ENCODE measurements at regions not wholly inside any gene's neighbourhood (a gene's known extent, or its start where the extent isn't known, plus 50 kb on each side); places are given as distances from the start of the nearest gene placed in this dataset.
"Not testable (repeated sequence)": the region's sequence is repeated elsewhere in the genome, so short reads cannot be mapped to it uniquely, and the experiment has no call there.

DNA sequence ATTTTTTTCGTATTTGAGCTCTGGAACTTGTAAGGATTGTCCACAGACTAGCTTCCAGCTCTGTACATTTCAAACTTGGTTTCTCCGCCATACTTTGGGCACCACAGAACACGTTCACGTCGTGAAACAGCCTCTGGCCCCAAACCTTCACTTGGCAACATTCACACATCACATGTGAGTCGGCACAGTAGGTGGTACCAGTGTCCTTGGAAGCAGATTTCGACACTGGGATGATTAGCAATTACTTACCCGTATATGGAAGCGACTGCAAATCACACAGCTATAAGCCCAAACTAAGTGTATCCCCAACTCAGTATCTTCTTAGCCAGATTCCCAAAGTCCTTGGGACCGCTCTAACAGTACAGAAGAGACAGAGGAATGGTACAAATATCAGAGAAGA lies 60.2 kb downstream of the MAFB start:
- no peaks in the 10 kb centered on the region for H3K27me3 ChIP-seq (ENCODE audit: insufficient read depth, low read length, poor library complexity, severe bottlenecking)
- H3K36me3 ChIP-seq (ENCODE audit: insufficient read depth, low read length) = no peaks in the 10 kb centered on the region
- no peaks in the 10 kb centered on the region for H3K9me2 ChIP-seq (replicated peaks; ENCODE audit: low read depth, low read length)
- H3K4me3 ChIP-seq (ENCODE audit: low read length, poor library complexity, severe bottlenecking) = no peak overlapping the region
- no peak overlapping the region for H3K4me2 ChIP-seq (ENCODE audit: low read depth, low read length, poor library complexity, severe bottlenecking)
- H3K9ac ChIP-seq (ENCODE audit: low read depth, low read length, poor library complexity, severe bottlenecking) = no peak overlapping the region
- no peaks in the 10 kb centered on the region for H3K79me2 ChIP-seq (ENCODE audit: insufficient read depth, low read length)
- H3K9me3 ChIP-seq (ENCODE audit: insufficient read depth, low read depth, low read length) = no peaks in the 10 kb centered on the region
- H3K4me1 ChIP-seq (ENCODE audit: insufficient read depth, low read length, poor library complexity, severe bottlenecking) = no peaks in the 10 kb centered on the region
- TF ChIP-seq, protein P1, sequence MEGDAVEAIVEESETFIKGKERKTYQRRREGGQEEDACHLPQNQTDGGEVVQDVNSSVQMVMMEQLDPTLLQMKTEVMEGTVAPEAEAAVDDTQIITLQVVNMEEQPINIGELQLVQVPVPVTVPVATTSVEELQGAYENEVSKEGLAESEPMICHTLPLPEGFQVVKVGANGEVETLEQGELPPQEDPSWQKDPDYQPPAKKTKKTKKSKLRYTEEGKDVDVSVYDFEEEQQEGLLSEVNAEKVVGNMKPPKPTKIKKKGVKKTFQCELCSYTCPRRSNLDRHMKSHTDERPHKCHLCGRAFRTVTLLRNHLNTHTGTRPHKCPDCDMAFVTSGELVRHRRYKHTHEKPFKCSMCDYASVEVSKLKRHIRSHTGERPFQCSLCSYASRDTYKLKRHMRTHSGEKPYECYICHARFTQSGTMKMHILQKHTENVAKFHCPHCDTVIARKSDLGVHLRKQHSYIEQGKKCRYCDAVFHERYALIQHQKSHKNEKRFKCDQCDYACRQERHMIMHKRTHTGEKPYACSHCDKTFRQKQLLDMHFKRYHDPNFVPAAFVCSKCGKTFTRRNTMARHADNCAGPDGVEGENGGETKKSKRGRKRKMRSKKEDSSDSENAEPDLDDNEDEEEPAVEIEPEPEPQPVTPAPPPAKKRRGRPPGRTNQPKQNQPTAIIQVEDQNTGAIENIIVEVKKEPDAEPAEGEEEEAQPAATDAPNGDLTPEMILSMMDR (conservative IDR thresholded peaks at IDR 0.05; ENCODE audit: low read length) = no peak
- TF ChIP-seq EZH2phosphoT487 (IDR thresholded peaks at IDR 0.05; ENCODE audit: borderline replicate concordance) = no peak
- H4K20me1 ChIP-seq (ENCODE audit: insufficient read depth, low read length, poor library complexity, severe bottlenecking) = no peaks in the 10 kb centered on the region
- no peak overlapping the region for H2AFZ ChIP-seq (ENCODE audit: low read length)
- H3F3A ChIP-seq (ENCODE audit: low read depth) = no peaks in the 10 kb centered on the region

DNA sequence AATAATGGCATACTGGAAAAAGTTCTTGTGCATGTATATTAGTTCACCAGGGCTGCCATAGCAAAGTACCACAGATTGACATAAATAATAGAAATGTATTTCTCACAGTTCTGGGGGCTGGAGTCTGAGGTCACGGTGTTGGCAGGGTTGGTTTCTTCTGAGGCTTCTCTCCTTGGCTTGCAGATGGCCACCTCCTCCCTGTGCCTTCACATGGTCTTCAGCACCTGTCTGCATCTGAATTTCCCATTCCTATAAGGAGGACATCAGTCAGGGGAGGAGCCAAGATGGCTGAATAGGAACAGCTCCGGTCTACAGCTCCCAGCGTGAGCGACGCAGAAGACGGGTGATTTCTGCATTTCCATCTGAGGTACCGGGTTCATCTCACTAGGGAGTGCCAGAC lies 70.0 kb downstream of the MAFB start:
- not testable (repeated sequence) for H3K4me1 ChIP-seq (ENCODE audit: insufficient read depth, low read length, poor library complexity, severe bottlenecking); H3F3A ChIP-seq (ENCODE audit: low read depth); H4K20me1 ChIP-seq (ENCODE audit: insufficient read depth, low read length, poor library complexity, severe bottlenecking); H3K79me2 ChIP-seq (ENCODE audit: insufficient read depth, low read length); H3K36me3 ChIP-seq (ENCODE audit: insufficient read depth, low read length); H3K9ac ChIP-seq (ENCODE audit: low read depth, low read length, poor library complexity, severe bottlenecking); H2AFZ ChIP-seq (ENCODE audit: low read length); H3K4me2 ChIP-seq (ENCODE audit: low read depth, low read length, poor library complexity, severe bottlenecking); H3K9me2 ChIP-seq (replicated peaks; ENCODE audit: low read depth, low read length); H3K4me3 ChIP-seq (ENCODE audit: low read length, poor library complexity, severe bottlenecking); H3K27me3 ChIP-seq (ENCODE audit: insufficient read depth, low read length, poor library complexity, severe bottlenecking); H3K9me3 ChIP-seq (ENCODE audit: insufficient read depth, low read depth, low read length)

DNA sequence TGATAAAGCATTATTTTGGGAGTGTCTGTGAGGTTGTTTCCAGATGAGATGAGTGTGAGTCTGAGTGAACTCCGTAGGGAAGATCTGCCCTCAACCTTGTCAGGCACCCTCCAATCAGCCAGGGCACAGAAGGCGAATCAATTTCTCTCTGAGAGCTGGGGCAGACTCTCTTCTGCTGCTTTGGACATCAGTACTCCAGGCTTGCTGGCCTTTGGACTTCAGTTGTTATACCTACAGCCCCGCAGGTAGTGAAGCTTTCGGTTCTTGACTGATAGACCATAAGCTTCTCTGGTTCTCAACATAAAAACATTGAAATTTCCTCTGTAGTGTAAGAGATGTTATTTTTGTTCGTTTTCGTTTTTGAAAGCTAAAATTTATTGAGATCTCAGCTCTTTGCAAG lies 71.4 kb downstream of the MAFB start:
- Histone ChIP-seq H3K9me3 (ENCODE audit: insufficient read depth, low read depth, low read length) (no peaks in the 10 kb centered on the region), H4K20me1 (ENCODE audit: insufficient read depth, low read length, poor library complexity, severe bottlenecking) (no peaks in the 10 kb centered on the region), H3K4me1 (ENCODE audit: insufficient read depth, low read length, poor library complexity, severe bottlenecking) (no peaks in the 10 kb centered on the region), H3K4me2 (ENCODE audit: low read depth, low read length, poor library complexity, severe bottlenecking) (no peak overlapping the region), H3K9me2 (replicated peaks; ENCODE audit: low read depth, low read length) (no peaks in the 10 kb centered on the region), H3K27me3 (ENCODE audit: insufficient read depth, low read length, poor library complexity, severe bottlenecking) (no peaks in the 10 kb centered on the region), H2AFZ (ENCODE audit: low read length) (no peak overlapping the region), H3K36me3 (ENCODE audit: insufficient read depth, low read length) (no peaks in the 10 kb centered on the region), H3K4me3 (ENCODE audit: low read length, poor library complexity, severe bottlenecking) (no peak overlapping the region), H3K9ac (ENCODE audit: low read depth, low read length, poor library complexity, severe bottlenecking) (no peak overlapping the region), H3K79me2 (ENCODE audit: insufficient read depth, low read length) (no peaks in the 10 kb centered on the region), H3F3A (ENCODE audit: low read depth) (no peaks in the 10 kb centered on the region)
- no peak for TF ChIP-seq EZH2phosphoT487 (IDR thresholded peaks at IDR 0.05; ENCODE audit: borderline replicate concordance)

DNA sequence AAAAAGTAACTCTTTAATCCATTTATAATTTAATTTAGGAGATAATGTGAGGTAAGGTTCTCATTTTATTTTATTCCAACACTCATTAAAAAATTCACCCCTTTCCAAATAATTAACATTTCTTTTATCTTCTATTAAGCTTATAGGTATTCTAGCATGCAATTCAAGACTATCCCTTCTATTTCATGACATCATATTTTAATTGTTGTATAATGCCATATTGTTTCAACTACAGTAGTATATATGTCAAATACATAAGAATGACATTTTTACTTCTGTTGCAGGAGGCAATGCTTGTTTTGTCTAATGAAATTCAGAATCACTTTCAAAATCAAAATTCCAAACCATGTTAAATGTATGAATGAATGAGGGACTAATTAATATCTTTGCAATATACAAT lies 76.2 kb downstream of the MAFB start:
- TF ChIP-seq, protein P1 (conservative IDR thresholded peaks at IDR 0.05; ENCODE audit: low read length) = no peak
- no peak for TF ChIP-seq EZH2phosphoT487 (IDR thresholded peaks at IDR 0.05; ENCODE audit: borderline replicate concordance)
- Histone ChIP-seq H4K20me1 (ENCODE audit: insufficient read depth, low read length, poor library complexity, severe bottlenecking) (no peaks in the 10 kb centered on the region), H3K27me3 (ENCODE audit: insufficient read depth, low read length, poor library complexity, severe bottlenecking) (no peaks in the 10 kb centered on the region), H3K9me2 (replicated peaks; ENCODE audit: low read depth, low read length) (no peaks in the 10 kb centered on the region; the same call in 1 of the 2 replicates), H3K9ac (ENCODE audit: low read depth, low read length, poor library complexity, severe bottlenecking) (no peak overlapping the region), H3K36me3 (ENCODE audit: insufficient read depth, low read length) (no peaks in the 10 kb centered on the region), H3K4me3 (ENCODE audit: low read length, poor library complexity, severe bottlenecking) (no peak overlapping the region), H3F3A (ENCODE audit: low read depth) (no peaks in the 10 kb centered on the region), H2AFZ (ENCODE audit: low read length) (no peak overlapping the region), H3K79me2 (ENCODE audit: insufficient read depth, low read length) (no peaks in the 10 kb centered on the region), H3K4me2 (ENCODE audit: low read depth, low read length, poor library complexity, severe bottlenecking) (no peak overlapping the region), H3K4me1 (ENCODE audit: insufficient read depth, low read length, poor library complexity, severe bottlenecking) (no peaks in the 10 kb centered on the region), H3K9me3 (ENCODE audit: insufficient read depth, low read depth, low read length) (no peaks in the 10 kb centered on the region)
